Colonic mucosa (tissue), 4 donors: ENCODE measurements at regions not wholly inside any gene's neighbourhood (a gene's known extent, or its start where the extent isn't known, plus 50 kb on each side); places are given as distances from the start of the nearest gene placed in this dataset.

ENCODE experiments used
- DNase-seq: peaks from one replicate; pipeline ENCODE4 v3.0.0-alpha.2; 2020
- H3K27ac ChIP-seq: fragments of 200-600 bp; one replicate; pipeline ENCODE4 v1.8.0; 2021
- H3K27me3 ChIP-seq: fragments of 200-600 bp; one replicate; pipeline ENCODE4 v1.8.0; 2021
- H3K36me3 ChIP-seq: fragments of 200-600 bp; one replicate; pipeline ENCODE4 v1.8.0; 2021
- H3K4me1 ChIP-seq: fragments of 200-600 bp; one replicate; pipeline ENCODE4 v1.8.0; 2021; ENCODE audit warnings: mild to moderate bottlenecking
- H3K4me3 ChIP-seq: fragments of 200-600 bp; one replicate; pipeline ENCODE4 v1.8.0; 2021
- H3K9ac ChIP-seq, 2 donors: one replicate each; pipeline ENCODE4 v1.7.0; 2013; ENCODE audit warnings: control low read depth in 2 of 2, low read depth in 2 of 2, low read length in 2 of 2
- H3K9me3 ChIP-seq: fragments of 200-600 bp; one replicate; pipeline ENCODE4 v1.8.0; 2021
- CTCF ChIP-seq: fragments of 200-600 bp; IDR thresholded peaks from one replicate; pipeline ENCODE4 v1.8.0; 2022; ENCODE audit warnings: antibody characterized with exemption, mild to moderate bottlenecking
- intact Hi-C: fragments of 100-400 bp; cut with DNase I; formaldehyde crosslinking; loops from one replicate; pipeline ENCODE4 v1.14.1; 2022
- donor health status: healthy.
- donor health status: DM: no; HTN: no; CAD: no.
- donor health status: DM: no; HTN: no; CAD: no.

GRCh38 chr17:71495420-71495819 is 625.4 kb upstream of the SOX9 start:
- DNase-seq = no peak
- Histone ChIP-seq H3K4me3 (no peak overlapping the region), H3K27me3 (no peaks in the 10 kb centered on the region), H3K9me3 (no peaks in the 10 kb centered on the region), H3K36me3 (no peaks in the 10 kb centered on the region), H3K4me1 (no peaks in the 10 kb centered on the region), H3K9ac (no peak overlapping the region), H3K27ac (no peak overlapping the region)
- no peak for TF ChIP-seq CTCF
- intact Hi-C loops = no loop called here

- DNase-seq = no peak
- TF ChIP-seq CTCF = no peak
- intact Hi-C loops = no loop called here
Observed at GRCh38 chr17:71496552-71496951, 624.3 kb upstream of the SOX9 start.

GRCh38 chr17:71500761-71501555 is 619.9 kb upstream of the SOX9 start:
- no peaks in the 10 kb centered on the region for H3K27me3 ChIP-seq
- intact Hi-C loops = no loop called here
- no peak overlapping the region for H3K27ac ChIP-seq
- H3K4me1 ChIP-seq = no peaks in the 10 kb centered on the region
- H3K9ac ChIP-seq = no peak overlapping the region
- no peak for DNase-seq
- no peaks in the 10 kb centered on the region for H3K36me3 ChIP-seq
- no peak overlapping the region for H3K4me3 ChIP-seq
- no peaks in the 10 kb centered on the region for H3K9me3 ChIP-seq
- TF ChIP-seq CTCF = no peak

More at GRCh38 chr17:71496552-71496951, 624.3 kb upstream of the SOX9 start:
- Histone ChIP-seq H3K4me3 (no peak overlapping the region), H3K36me3 (no peaks in the 10 kb centered on the region), H3K9me3 (no peaks in the 10 kb centered on the region), H3K27ac (no peak overlapping the region), H3K27me3 (no peaks in the 10 kb centered on the region), H3K4me1 (no peaks in the 10 kb centered on the region), H3K9ac (no peak overlapping the region)

GRCh38 chr17:71501711-71502110 is 619.1 kb upstream of the SOX9 start:
- TF ChIP-seq CTCF = no peak
- no peak for DNase-seq
- no peak overlapping the region for H3K4me3 ChIP-seq
- intact Hi-C loops = no loop called here
- H3K4me1 ChIP-seq = no peaks in the 10 kb centered on the region
- H3K27me3 ChIP-seq = no peaks in the 10 kb centered on the region
- no peaks in the 10 kb centered on the region for H3K9me3 ChIP-seq
- H3K36me3 ChIP-seq = no peaks in the 10 kb centered on the region
- no peak overlapping the region for H3K27ac ChIP-seq
- no peak overlapping the region for H3K9ac ChIP-seq

- Histone ChIP-seq H3K27me3 (no peaks in the 10 kb centered on the region), H3K27ac (no peak overlapping the region), H3K36me3 (no peaks in the 10 kb centered on the region), H3K4me1 (no peaks in the 10 kb centered on the region), H3K4me3 (no peak overlapping the region), H3K9ac (no peak overlapping the region), H3K9me3 (no peaks in the 10 kb centered on the region)
- DNase-seq = no peak
- intact Hi-C loops = no loop called here
- TF ChIP-seq CTCF = no peak
Observed at GRCh38 chr17:71502443-71502842, 618.4 kb upstream of the SOX9 start.
